Choroid plexus epithelial cell (primary cell): ENCODE measurements at regions not wholly inside any gene's neighbourhood (a gene's known extent, or its start where the extent isn't known, plus 50 kb on each side); places are given as distances from the start of the nearest gene placed in this dataset.
A peak's percentile ranks its signal among the peaks of the same experiment; 100 is the strongest.

ENCODE experiments used
- DNase-seq: peaks from one replicate; pipeline ENCODE4 v3.0.0-alpha.2; 2010; ENCODE audit warnings: low read depth
- H3K4me3 ChIP-seq: 2 replicates; pipeline ENCODE4 v1.5.1; 2011; ENCODE audit warnings: low read depth, mild to moderate bottlenecking, control low read depth, low read length, moderate library complexity
- TF ChIP-seq, protein P1 (sequence below): conservative IDR thresholded peaks from 2 replicates; pipeline ENCODE4 v1.5.1; 2011; ENCODE audit warnings: low read depth, mild to moderate bottlenecking, control low read depth, inconsistent platforms, low read length, moderate library complexity

DNA sequence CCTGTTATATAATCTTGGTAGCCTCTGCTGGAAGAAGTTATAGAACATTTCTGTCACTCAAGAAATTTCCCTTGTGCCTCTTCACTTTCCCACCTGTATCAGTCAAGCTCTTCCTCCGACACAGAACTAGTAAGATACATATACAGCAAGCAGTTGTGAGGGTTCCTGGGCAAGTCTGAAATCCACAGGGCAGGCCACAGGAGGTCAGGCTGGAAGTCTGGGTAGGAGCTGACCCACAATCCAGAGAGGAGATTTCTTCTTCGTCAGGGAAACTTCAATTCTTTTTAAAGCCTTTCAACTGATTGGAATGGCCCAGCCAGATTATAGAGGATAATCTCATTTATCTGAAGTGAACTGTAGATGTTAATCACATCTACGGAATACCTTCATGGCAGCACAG, 96.4 kb upstream of the FMN2 start:
- H3K4me3 ChIP-seq: no peak overlapping the region
- TF ChIP-seq, protein P1, sequence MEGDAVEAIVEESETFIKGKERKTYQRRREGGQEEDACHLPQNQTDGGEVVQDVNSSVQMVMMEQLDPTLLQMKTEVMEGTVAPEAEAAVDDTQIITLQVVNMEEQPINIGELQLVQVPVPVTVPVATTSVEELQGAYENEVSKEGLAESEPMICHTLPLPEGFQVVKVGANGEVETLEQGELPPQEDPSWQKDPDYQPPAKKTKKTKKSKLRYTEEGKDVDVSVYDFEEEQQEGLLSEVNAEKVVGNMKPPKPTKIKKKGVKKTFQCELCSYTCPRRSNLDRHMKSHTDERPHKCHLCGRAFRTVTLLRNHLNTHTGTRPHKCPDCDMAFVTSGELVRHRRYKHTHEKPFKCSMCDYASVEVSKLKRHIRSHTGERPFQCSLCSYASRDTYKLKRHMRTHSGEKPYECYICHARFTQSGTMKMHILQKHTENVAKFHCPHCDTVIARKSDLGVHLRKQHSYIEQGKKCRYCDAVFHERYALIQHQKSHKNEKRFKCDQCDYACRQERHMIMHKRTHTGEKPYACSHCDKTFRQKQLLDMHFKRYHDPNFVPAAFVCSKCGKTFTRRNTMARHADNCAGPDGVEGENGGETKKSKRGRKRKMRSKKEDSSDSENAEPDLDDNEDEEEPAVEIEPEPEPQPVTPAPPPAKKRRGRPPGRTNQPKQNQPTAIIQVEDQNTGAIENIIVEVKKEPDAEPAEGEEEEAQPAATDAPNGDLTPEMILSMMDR: no peak
- no peak for DNase-seq

DNA sequence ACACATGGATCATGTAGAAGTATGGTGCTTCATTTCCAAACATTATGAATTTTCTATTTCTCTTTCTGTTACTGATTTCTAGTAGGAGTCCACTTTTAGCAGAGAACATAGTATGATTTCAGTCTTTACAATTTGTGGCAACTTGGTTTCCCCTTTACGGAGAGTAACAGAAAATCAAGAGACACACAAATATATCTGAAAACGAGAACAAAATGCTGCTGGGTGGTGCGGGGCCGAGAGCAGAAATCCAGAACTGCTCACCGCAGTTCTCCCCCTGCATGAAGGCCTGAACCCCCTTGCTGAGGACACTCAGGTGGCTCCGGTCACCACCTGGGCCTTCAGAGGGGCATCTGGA, 94.5 kb upstream of the FMN2 start:
- TF ChIP-seq, protein P1: no peak
- no peak overlapping the region for H3K4me3 ChIP-seq
- no peak for DNase-seq

DNA sequence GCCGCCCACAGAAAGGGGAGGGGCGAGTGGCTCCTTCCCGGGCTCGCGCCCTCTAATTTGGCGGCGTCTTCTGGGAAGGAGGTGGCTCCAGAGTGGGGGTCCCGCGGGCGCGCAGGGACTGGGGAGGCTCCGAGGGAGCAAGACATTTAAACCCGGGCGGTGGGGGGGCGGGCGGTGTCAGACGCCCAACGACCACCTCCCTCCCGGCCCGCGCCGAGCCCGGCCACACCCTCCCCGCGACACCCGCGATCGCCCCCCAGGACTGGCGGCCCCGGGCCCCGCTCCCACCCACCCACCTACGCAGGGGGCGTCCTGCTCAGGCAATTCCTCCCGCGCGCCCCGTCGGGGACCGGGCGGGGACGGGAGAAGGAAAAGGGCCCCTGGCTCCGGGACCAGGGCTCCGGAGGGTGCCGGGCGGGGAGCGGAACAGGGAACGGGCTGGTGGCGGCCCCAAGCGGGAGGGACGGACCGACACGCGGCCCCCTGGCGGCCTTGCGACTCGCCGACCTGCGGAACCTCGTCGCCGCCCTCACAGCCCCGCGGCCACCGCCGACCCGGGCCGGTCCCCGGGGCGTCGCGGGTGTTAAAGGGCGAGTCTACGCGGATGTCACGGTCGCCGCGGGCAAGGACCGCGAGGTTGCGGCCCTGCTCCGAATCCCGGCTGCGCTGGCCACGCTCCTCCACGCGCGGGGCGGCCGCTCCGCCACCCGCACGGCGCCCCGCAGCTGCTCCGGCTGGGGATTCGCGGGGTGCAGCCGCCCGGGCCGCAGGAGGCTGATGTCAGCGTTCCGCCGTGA, 94.0 kb upstream of the FMN2 start:
- peak overlapping the region; percentile 17 for H3K4me3 ChIP-seq
- no peak for DNase-seq
- TF ChIP-seq, protein P1: no peak

DNA sequence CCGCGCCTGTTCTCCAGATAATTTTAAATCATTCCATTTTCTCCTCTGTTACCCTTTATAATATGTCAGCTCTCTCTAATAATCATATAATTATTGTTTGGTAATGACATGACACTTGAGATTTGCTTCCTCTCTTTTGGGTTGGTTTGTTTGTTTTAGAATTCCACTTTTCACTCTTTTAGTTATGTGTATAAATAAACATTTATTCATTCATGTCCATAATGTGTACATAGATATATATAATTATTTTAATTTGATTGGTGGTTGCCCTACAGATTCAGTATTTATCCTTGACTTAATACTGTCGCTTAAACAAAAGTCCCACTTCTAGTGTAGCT, 93.4 kb upstream of the FMN2 start:
- no peak overlapping the region for H3K4me3 ChIP-seq
- DNase-seq: no peak
- TF ChIP-seq, protein P1: no peak

DNA sequence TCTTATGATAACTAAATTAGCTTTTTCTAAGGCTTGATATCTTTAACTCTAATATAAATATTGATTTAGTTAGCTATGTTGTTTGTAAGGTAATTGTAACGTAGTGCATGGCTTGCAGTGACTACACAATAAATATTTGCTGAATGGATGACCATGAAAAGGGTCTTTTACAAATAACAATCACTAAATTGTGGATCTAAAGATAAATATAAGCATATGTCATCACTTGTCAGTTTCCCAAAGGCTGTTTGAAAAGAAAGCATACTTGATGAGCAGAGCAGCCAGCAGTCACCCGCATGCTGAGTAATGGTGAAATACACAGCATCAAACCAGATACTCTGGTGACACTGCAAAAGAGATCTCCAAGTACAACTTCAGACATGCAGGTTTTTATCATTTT, 92.5 kb upstream of the FMN2 start:
- TF ChIP-seq, protein P1: no peak
- no peak overlapping the region for H3K4me3 ChIP-seq
- no peak for DNase-seq

DNA sequence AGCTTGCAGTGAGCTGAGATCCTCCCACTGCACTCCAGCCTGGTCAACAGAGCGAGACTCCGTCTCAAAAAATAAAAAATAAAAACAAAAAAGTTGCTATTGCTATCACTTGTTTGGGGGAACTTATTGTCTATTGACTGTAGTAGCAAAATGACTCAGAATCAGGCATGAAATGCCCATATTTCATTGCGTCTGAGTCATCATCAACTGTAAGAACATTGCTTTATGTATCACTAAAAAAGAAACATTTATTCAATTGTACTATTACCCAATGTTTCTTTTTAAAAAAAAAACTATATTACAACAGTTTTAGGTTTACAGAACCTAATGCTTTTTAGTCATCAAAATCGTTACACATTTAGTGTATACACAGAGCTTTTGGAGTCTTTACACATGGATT, 91.0 kb upstream of the FMN2 start:
- H3K4me3 ChIP-seq: no peak overlapping the region
- peak; percentile 23 for DNase-seq
- TF ChIP-seq, protein P1: no peak

DNA sequence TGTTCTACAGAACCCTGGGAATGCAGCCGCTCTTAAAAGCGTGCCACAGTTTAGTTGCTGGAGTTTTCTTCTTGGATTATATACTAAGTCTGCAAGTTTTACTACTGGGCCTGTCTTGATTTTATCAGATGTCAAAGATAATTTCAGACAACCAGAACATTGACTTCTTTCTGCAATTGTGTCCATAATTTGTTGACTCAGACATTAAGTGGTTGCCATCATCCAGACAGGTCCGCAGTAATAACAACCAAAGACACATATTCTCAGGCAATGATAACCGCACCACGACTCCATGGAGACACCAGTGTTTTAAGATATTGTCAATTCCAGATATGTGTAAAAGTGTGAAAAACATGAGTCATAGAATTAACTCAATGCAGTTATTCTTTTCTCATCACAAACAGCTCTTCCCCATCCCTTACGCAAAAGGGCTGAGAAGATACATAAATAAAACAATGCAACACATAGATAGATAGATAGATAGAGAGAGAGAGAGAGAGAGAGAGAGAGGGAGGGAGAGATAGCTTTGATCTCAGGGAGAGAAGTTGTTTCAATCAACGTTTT, 90.4 kb upstream of the FMN2 start:
- DNase-seq: no peak
- TF ChIP-seq, protein P1: no peak
- H3K4me3 ChIP-seq: no peak overlapping the region
